ENCODE measurements at regions not wholly inside any gene's neighbourhood (a gene's known extent, or its start where the extent isn't known, plus 50 kb on each side); places are given as distances from the start of the nearest gene placed in this dataset.
"Not testable (repeated sequence)": the region's sequence is repeated elsewhere in the genome, so short reads cannot be mapped to it uniquely, and the experiment has no call there.

GRCh38 chr21:14058566-14058965 is 152.2 kb downstream of the LIPI start:
- ATAC-seq, result no peak

GRCh38 chr21:14057841-14058481 is 152.8 kb downstream of the LIPI start:
- DNase-seq (peak; percentile 9 to 43), ATAC-seq (peak; percentile 33 to 73 (median 38))
- H3K4me1 ChIP-seq; H3K4me3 ChIP-seq; H3K27me3 ChIP-seq (ENCODE audit: insufficient read depth in 3 of 3, low read length in 2 of 3); H3K9me3 ChIP-seq; H3K36me3 ChIP-seq (ENCODE audit: insufficient read depth in 1 of 2, low read depth in 1 of 2); H3K27ac ChIP-seq; intact Hi-C loops (cut with DNase I): not testable (repeated sequence)
- WGBS, 3 donors, result 36 to 74% (median 43%) methylated on average over 5 to 10 of the region's 10 CpGs

More at GRCh38 chr21:14058566-14058965, 152.2 kb downstream of the LIPI start:
- intact Hi-C loops (cut with DNase I), result no loop called here
- Histone ChIP-seq H3K4me3 (no peak overlapping the region), H3K27ac (no peak overlapping the region), H3K36me3 (ENCODE audit: insufficient read depth in 1 of 2, low read depth in 1 of 2) (no peaks in the 10 kb centered on the region), H3K27me3 (ENCODE audit: insufficient read depth in 3 of 3, low read length in 2 of 3) (no peaks in the 10 kb centered on the region), H3K4me1 (no peaks in the 10 kb centered on the region), H3K9me3 (no peaks in the 10 kb centered on the region)
- 67 to 94% (median 70%) methylated on average over 2 of the region's 2 CpGs for WGBS, 3 donors
- DNase-seq, result no peak
- TF ChIP-seq, protein P1, sequence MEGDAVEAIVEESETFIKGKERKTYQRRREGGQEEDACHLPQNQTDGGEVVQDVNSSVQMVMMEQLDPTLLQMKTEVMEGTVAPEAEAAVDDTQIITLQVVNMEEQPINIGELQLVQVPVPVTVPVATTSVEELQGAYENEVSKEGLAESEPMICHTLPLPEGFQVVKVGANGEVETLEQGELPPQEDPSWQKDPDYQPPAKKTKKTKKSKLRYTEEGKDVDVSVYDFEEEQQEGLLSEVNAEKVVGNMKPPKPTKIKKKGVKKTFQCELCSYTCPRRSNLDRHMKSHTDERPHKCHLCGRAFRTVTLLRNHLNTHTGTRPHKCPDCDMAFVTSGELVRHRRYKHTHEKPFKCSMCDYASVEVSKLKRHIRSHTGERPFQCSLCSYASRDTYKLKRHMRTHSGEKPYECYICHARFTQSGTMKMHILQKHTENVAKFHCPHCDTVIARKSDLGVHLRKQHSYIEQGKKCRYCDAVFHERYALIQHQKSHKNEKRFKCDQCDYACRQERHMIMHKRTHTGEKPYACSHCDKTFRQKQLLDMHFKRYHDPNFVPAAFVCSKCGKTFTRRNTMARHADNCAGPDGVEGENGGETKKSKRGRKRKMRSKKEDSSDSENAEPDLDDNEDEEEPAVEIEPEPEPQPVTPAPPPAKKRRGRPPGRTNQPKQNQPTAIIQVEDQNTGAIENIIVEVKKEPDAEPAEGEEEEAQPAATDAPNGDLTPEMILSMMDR (IDR thresholded peaks at IDR 0.05), result no peak

DNA sequence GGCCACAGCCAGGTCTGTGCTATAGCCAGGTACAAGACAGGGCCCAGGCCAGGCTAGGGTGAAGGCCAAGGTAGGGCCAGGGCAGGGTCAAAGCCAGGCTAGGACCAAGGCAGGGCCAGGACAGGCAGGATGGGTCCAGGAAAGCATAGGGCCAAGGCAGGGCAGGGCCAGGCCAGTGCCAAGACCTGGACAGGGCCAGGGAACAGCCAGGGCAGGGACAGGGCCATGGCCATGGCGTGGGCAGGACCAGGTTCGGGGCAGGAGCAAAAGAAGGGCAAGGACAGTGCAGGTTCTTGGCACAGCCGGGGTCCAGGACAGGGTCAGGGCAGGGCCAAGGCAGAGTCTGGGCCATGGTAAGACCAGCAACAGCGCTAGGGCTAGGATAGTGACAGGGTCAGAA is 153.4 kb downstream of the LIPI start:
- WGBS, 3 donors, result 74 to 99% (median 97%) methylated on average over 4 of the region's 4 CpGs
- Histone ChIP-seq H3K4me1 (no peaks in the 10 kb centered on the region), H3K27me3 (ENCODE audit: insufficient read depth in 3 of 3, low read length in 2 of 3) (no peaks in the 10 kb centered on the region), H3K4me3 (no peak overlapping the region), H3K27ac (no peak overlapping the region), H3K36me3 (ENCODE audit: insufficient read depth in 1 of 2, low read depth in 1 of 2) (no peaks in the 10 kb centered on the region), H3K9me3 (no peaks in the 10 kb centered on the region)
- no peak for ATAC-seq
- TF ChIP-seq, protein P1 (IDR thresholded peaks at IDR 0.05), result no peak
- intact Hi-C loops (cut with DNase I), result no loop called here
- DNase-seq, result no peak

GRCh38 chr21:14056771-14057191 is 154.0 kb downstream of the LIPI start:
- H3K9me3 ChIP-seq, result no peaks in the 10 kb centered on the region
- DNase-seq, result peak in 1 of 2 donors; percentile 40
- H3K27ac ChIP-seq, result no peak overlapping the region
- no peaks in the 10 kb centered on the region for H3K27me3 ChIP-seq (ENCODE audit: insufficient read depth in 3 of 3, low read length in 2 of 3)
- no peak overlapping the region for H3K4me3 ChIP-seq
- no peak for ATAC-seq
- no peaks in the 10 kb centered on the region for H3K36me3 ChIP-seq (ENCODE audit: insufficient read depth in 1 of 2, low read depth in 1 of 2)
- intact Hi-C loops (cut with DNase I), result no loop called here
- H3K4me1 ChIP-seq, result no peaks in the 10 kb centered on the region
- TF ChIP-seq, protein P1 (IDR thresholded peaks at IDR 0.05), result no peak
- 98% methylated on average over 8 to 9 of the region's 9 CpGs for WGBS, 3 donors

- intact Hi-C loops (cut with DNase I); H3K36me3 ChIP-seq (ENCODE audit: insufficient read depth in 1 of 2, low read depth in 1 of 2); H3K27me3 ChIP-seq (ENCODE audit: insufficient read depth in 3 of 3, low read length in 2 of 3); H3K27ac ChIP-seq; H3K4me3 ChIP-seq; ATAC-seq; H3K4me1 ChIP-seq; H3K9me3 ChIP-seq; DNase-seq: not testable (repeated sequence)
- 97 to 98% (median 98%) methylated on average over 6 of the region's 6 CpGs for WGBS, 3 donors
Measured at GRCh38 chr21:14055746-14056515, 154.8 kb downstream of the LIPI start.
